ENCODE measurements at regions not wholly inside any gene's neighbourhood (a gene's known extent, or its start where the extent isn't known, plus 50 kb on each side); places are given as distances from the start of the nearest gene placed in this dataset.
"Not testable (repeated sequence)": the region's sequence is repeated elsewhere in the genome, so short reads cannot be mapped to it uniquely, and the experiment has no call there.

GRCh38 chr18:67132919-67133318, 383.6 kb downstream of the DSEL start:
- no peak overlapping the region for H3K4me3 Mint-ChIP-seq
- H3K27ac Mint-ChIP-seq, result no peak overlapping the region
- H3K9me3 Mint-ChIP-seq, result no peaks in the 10 kb centered on the region
- no peak for DNase-seq (ENCODE audit: low spot score)
- intact Hi-C loops (cut with micrococcal nuclease), result no loop called here
- no peaks in the 10 kb centered on the region for H3K4me1 Mint-ChIP-seq (ENCODE audit: low read depth)
- H3K27me3 Mint-ChIP-seq (ENCODE audit: insufficient read depth), result no peaks in the 10 kb centered on the region
- H3K36me3 Mint-ChIP-seq (ENCODE audit: low read depth), result no peaks in the 10 kb centered on the region

GRCh38 chr18:67131498-67131897, 385.0 kb downstream of the DSEL start:
- Mint-ChIP-seq H3K4me1 (ENCODE audit: low read depth) (no peaks in the 10 kb centered on the region), H3K36me3 (ENCODE audit: low read depth) (no peaks in the 10 kb centered on the region), H3K27ac (no peak overlapping the region), H3K4me3 (no peak overlapping the region), H3K27me3 (ENCODE audit: insufficient read depth) (no peaks in the 10 kb centered on the region), H3K9me3 (no peaks in the 10 kb centered on the region)
- intact Hi-C loops (cut with micrococcal nuclease), result no loop called here
- no peak for DNase-seq (ENCODE audit: low spot score)

DNA sequence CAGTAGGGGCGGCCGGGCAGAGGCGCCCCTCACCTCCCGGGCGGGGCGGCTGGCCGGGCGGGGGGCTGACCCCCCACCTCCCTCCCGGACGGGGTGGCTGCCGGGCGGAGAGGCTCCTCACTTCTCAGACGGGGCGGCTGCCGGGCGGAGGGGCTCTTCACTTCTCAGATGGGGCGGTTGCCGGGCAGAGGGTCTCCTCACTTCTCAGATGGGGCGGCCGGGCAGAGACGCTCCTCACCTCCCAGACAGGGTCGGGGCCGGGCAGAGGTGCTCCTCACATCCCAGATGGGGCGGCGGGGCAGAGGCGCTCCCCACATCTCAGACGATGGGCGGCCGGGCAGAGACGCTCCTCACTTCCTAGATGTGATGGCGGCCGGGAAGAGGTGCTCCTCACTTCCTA, 389.8 kb downstream of the DSEL start:
- intact Hi-C loops (cut with micrococcal nuclease); H3K36me3 Mint-ChIP-seq (ENCODE audit: low read depth); H3K4me3 Mint-ChIP-seq; H3K4me1 Mint-ChIP-seq (ENCODE audit: low read depth); DNase-seq (ENCODE audit: low spot score); H3K27me3 Mint-ChIP-seq (ENCODE audit: insufficient read depth); H3K9me3 Mint-ChIP-seq; H3K27ac Mint-ChIP-seq: not testable (repeated sequence)

DNA sequence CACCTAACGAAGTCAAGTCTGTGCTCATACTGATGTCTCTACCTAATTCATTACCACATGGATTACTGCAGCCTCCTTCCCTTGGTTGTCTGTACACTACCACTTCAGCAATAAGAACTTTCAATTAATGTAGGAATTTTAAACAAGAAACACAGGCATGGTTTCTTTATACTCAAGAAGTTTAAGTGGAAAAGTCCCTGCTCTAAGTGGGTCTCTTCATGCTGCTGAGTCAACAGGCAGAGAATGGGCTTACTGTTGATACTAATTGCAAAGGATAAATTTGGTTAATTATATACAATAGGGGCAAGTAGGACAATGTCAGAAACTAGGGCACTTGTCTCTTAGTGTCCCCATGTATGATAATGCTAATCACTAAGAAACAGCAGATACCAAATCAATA, 392.6 kb downstream of the DSEL start:
- intact Hi-C loops (cut with micrococcal nuclease), result no loop called here
- H3K9me3 Mint-ChIP-seq, result no peaks in the 10 kb centered on the region
- no peak overlapping the region for H3K27ac Mint-ChIP-seq
- no peaks in the 10 kb centered on the region for H3K27me3 Mint-ChIP-seq (ENCODE audit: insufficient read depth)
- no peak overlapping the region for H3K4me3 Mint-ChIP-seq
- no peaks in the 10 kb centered on the region for H3K4me1 Mint-ChIP-seq (ENCODE audit: low read depth)
- no peaks in the 10 kb centered on the region for H3K36me3 Mint-ChIP-seq (ENCODE audit: low read depth)
- no peak for DNase-seq (ENCODE audit: low spot score)

DNA sequence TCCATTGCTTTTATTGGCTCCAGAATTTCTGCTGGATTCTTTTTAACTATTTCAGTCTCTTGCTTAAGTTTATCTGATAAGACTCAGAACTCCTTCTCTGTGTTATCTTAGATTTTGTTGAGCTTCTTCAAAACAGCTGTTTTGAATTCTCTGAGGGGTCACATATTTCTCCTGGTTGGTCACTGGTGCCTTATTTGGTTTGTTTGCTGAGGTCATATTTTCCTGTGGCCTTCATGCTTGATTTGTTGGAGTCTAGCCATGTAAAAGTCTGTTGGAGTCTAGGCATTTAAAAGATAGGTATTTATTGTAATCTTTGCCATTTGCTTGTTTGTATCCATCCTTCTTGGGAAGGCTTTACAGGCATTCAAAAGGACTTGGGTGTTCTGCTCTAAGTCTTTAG, 398.7 kb downstream of the DSEL start:
- no peak overlapping the region for H3K27ac Mint-ChIP-seq
- H3K9me3 Mint-ChIP-seq, result no peaks in the 10 kb centered on the region
- intact Hi-C loops (cut with micrococcal nuclease), result no loop called here
- no peaks in the 10 kb centered on the region for H3K36me3 Mint-ChIP-seq (ENCODE audit: low read depth)
- H3K27me3 Mint-ChIP-seq (ENCODE audit: insufficient read depth), result no peaks in the 10 kb centered on the region
- H3K4me3 Mint-ChIP-seq, result no peak overlapping the region
- no peak for DNase-seq (ENCODE audit: low spot score)
- H3K4me1 Mint-ChIP-seq (ENCODE audit: low read depth), result no peaks in the 10 kb centered on the region

DNA sequence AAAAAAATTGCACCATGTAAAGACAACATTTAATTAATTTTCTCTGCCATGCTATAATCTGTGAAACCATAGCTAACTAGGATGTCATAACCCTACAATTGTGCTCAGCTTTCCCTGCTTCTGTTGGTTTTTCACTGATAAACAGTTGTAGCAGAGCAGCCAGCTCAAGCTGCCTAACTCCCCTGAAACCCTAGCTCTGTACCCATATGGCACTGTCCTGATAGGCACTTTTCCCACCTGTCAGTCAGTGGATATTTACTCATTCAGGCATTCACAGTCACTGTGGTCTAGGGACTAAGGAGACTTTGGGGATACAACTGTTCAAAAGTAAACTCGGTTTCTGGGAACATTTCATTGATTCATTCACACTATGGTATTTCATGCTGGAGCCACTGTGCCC, 407.0 kb downstream of the DSEL start:
- intact Hi-C loops (cut with micrococcal nuclease), result no loop called here
- H3K27ac Mint-ChIP-seq, result no peak overlapping the region
- no peaks in the 10 kb centered on the region for H3K27me3 Mint-ChIP-seq (ENCODE audit: insufficient read depth)
- no peaks in the 10 kb centered on the region for H3K9me3 Mint-ChIP-seq
- no peak overlapping the region for H3K4me3 Mint-ChIP-seq
- no peak for DNase-seq (ENCODE audit: low spot score)
- no peaks in the 10 kb centered on the region for H3K4me1 Mint-ChIP-seq (ENCODE audit: low read depth)
- H3K36me3 Mint-ChIP-seq (ENCODE audit: low read depth), result no peaks in the 10 kb centered on the region

- H3K4me3 Mint-ChIP-seq, result no peak overlapping the region
- no peaks in the 10 kb centered on the region for H3K4me1 Mint-ChIP-seq (ENCODE audit: low read depth)
- intact Hi-C loops (cut with micrococcal nuclease), result no loop called here
These were observed 407.6 kb downstream of the DSEL start for GRCh38 chr18:67108894-67109293.

GRCh38 chr18:67104700-67105284, 411.7 kb downstream of the DSEL start:
- H3K4me1 Mint-ChIP-seq (ENCODE audit: low read depth), result no peaks in the 10 kb centered on the region
- no peak for DNase-seq (ENCODE audit: low spot score)
- intact Hi-C loops (cut with micrococcal nuclease), result loop anchor here (1.0 kb wide), 1 partner anchor 96 kb away; no protein-coding TSS in a partner anchor
- H3K9me3 Mint-ChIP-seq, result no peaks in the 10 kb centered on the region
- no peaks in the 10 kb centered on the region for H3K27me3 Mint-ChIP-seq (ENCODE audit: insufficient read depth)
- H3K4me3 Mint-ChIP-seq, result no peak overlapping the region
- no peaks in the 10 kb centered on the region for H3K36me3 Mint-ChIP-seq (ENCODE audit: low read depth)
- H3K27ac Mint-ChIP-seq, result no peak overlapping the region

More at GRCh38 chr18:67108894-67109293, 407.6 kb downstream of the DSEL start:
- no peak overlapping the region for H3K27ac Mint-ChIP-seq
- DNase-seq (ENCODE audit: low spot score), result no peak
- H3K36me3 Mint-ChIP-seq (ENCODE audit: low read depth), result no peaks in the 10 kb centered on the region
- H3K9me3 Mint-ChIP-seq, result no peaks in the 10 kb centered on the region
- H3K27me3 Mint-ChIP-seq (ENCODE audit: insufficient read depth), result no peaks in the 10 kb centered on the region

DNA sequence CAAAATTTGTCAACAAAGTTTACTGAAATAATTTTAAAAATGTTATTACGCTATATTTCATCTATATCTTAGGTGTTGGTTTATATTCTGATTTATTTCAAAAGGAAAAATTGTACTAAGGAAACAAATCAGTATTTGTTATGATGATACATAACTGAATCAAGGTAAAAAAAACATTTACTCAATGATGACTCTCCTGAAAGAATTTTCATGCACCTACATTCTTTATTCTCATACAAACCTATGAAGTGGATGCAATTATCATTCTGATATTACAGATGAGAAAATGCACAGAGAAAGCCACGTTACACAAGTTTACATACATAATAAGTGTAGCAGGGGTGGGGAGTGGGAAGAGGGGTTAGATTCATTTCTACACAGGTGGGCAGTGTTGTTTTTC, 422.4 kb downstream of the DSEL start:
- H3K27ac Mint-ChIP-seq, result no peak overlapping the region
- no peak overlapping the region for H3K4me3 Mint-ChIP-seq
- no peaks in the 10 kb centered on the region for H3K4me1 Mint-ChIP-seq (ENCODE audit: low read depth)
- H3K27me3 Mint-ChIP-seq (ENCODE audit: insufficient read depth), result no peaks in the 10 kb centered on the region
- no peaks in the 10 kb centered on the region for H3K36me3 Mint-ChIP-seq (ENCODE audit: low read depth)
- H3K9me3 Mint-ChIP-seq, result no peaks in the 10 kb centered on the region
- intact Hi-C loops (cut with micrococcal nuclease), result no loop called here
- DNase-seq (ENCODE audit: low spot score), result no peak

DNA sequence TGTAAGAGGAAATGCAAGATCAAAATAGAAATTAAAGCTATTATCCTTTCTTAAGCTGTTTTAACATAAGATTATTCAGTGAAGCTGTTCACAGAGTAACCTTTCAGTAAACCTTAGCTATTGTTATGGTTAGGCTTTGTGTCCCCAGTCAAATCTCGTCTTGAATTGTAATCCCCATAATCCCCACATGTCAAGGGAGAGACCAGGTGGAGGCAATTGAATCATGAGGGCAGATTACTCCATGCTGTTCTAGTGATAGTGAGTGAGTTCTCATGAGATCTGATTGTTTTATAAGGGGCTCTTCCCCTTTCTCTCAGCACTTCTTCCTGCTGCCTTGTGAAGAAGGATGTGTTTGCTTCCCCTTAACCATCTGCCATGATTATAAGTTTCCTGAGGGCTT, 424.4 kb downstream of the DSEL start:
- no peak for DNase-seq (ENCODE audit: low spot score)
- Mint-ChIP-seq H3K27me3 (ENCODE audit: insufficient read depth) (no peaks in the 10 kb centered on the region), H3K36me3 (ENCODE audit: low read depth) (no peaks in the 10 kb centered on the region), H3K4me3 (no peak overlapping the region), H3K9me3 (no peaks in the 10 kb centered on the region), H3K27ac (no peak overlapping the region), H3K4me1 (ENCODE audit: low read depth) (no peaks in the 10 kb centered on the region)
- intact Hi-C loops (cut with micrococcal nuclease), result no loop called here

GRCh38 chr18:67081482-67082211, 434.9 kb downstream of the DSEL start:
- Mint-ChIP-seq H3K9me3 (no peaks in the 10 kb centered on the region), H3K27me3 (ENCODE audit: insufficient read depth) (no peaks in the 10 kb centered on the region), H3K27ac (no peak overlapping the region), H3K4me1 (ENCODE audit: low read depth) (no peaks in the 10 kb centered on the region), H3K4me3 (no peak overlapping the region), H3K36me3 (ENCODE audit: low read depth) (no peaks in the 10 kb centered on the region)
- DNase-seq (ENCODE audit: low spot score), result no peak
- intact Hi-C loops (cut with micrococcal nuclease), result no loop called here

- no peak overlapping the region for H3K27ac Mint-ChIP-seq
- H3K4me3 Mint-ChIP-seq, result no peak overlapping the region
- H3K4me1 Mint-ChIP-seq (ENCODE audit: low read depth), result no peaks in the 10 kb centered on the region
- no peaks in the 10 kb centered on the region for H3K27me3 Mint-ChIP-seq (ENCODE audit: insufficient read depth)
- H3K9me3 Mint-ChIP-seq, result no peaks in the 10 kb centered on the region
- no peak for DNase-seq (ENCODE audit: low spot score)
- intact Hi-C loops (cut with micrococcal nuclease), result no loop called here
- no peaks in the 10 kb centered on the region for H3K36me3 Mint-ChIP-seq (ENCODE audit: low read depth)
These were observed 435.9 kb downstream of the DSEL start for GRCh38 chr18:67080601-67081000.

- Mint-ChIP-seq H3K9me3 (no peaks in the 10 kb centered on the region), H3K4me3 (no peak overlapping the region), H3K27me3 (ENCODE audit: insufficient read depth) (no peaks in the 10 kb centered on the region), H3K27ac (no peak overlapping the region), H3K4me1 (ENCODE audit: low read depth) (no peaks in the 10 kb centered on the region), H3K36me3 (ENCODE audit: low read depth) (no peaks in the 10 kb centered on the region)
- DNase-seq (ENCODE audit: low spot score), result no peak
- intact Hi-C loops (cut with micrococcal nuclease), result no loop called here
These were observed 442.2 kb downstream of the DSEL start for GRCh38 chr18:67074309-67074708.

DNA sequence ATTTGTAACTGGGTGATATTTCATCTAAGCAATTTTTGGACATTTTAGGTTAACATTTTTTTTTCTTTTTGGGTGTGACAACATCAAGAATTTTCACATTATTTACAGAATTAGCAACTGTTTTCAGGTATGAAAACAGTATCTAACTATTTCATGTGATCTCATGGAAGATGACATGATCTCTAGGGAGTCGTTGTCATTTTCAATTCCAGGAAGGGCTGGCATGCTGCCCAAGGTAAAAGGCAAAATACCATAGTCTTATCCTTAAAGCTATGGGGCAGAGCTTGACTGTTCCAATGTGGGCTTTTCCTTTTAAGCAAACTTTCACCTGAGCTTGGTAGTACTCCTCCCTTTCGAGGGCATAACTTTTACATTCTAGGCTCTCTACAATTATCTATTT, 443.7 kb downstream of the DSEL start:
- no peak overlapping the region for H3K4me3 Mint-ChIP-seq
- H3K4me1 Mint-ChIP-seq (ENCODE audit: low read depth), result no peaks in the 10 kb centered on the region
- no peaks in the 10 kb centered on the region for H3K9me3 Mint-ChIP-seq
- no peaks in the 10 kb centered on the region for H3K27me3 Mint-ChIP-seq (ENCODE audit: insufficient read depth)
- H3K36me3 Mint-ChIP-seq (ENCODE audit: low read depth), result no peaks in the 10 kb centered on the region
- no peak for DNase-seq (ENCODE audit: low spot score)
- intact Hi-C loops (cut with micrococcal nuclease), result no loop called here
- no peak overlapping the region for H3K27ac Mint-ChIP-seq

All from activated T-helper 1 cell treated with anti-CD3 and anti-CD28 coated beads, Interleukin-12 subunit alpha, Interleukin-12 subunit beta, Interleukin-2, Interleukin-4 antibody, amounts not matched to agents 30 ng/mL and 10 ng/mL and 1 ng/mL, durations not matched to agents 14 hours and 24 hours and 36 hours (primary cell).